Caco-2 (cell line): ENCODE measurements at regions not wholly inside any gene's neighbourhood (a gene's known extent, or its start where the extent isn't known, plus 50 kb on each side); places are given as distances from the start of the nearest gene placed in this dataset.

Experiments used
- BruUV-seq: library from RNA; stranded (reverse); fragments of 400-500 nt; replicated peaks from 2 replicates; lab custom pipeline; 2021; lab: Mats Ljungman, UMichigan
- CTCF ChIA-PET: fragments of 300-600 bp; sonication (Branson Sonifier 250); formaldehyde crosslinking; loops from one replicate; lab custom pipeline; 2022; ENCODE audit warnings: antibody characterized with exemption; lab: Charles Lee
- POLR2A ChIA-PET: fragments of 300-600 bp; sonication (Branson Sonifier 250); formaldehyde crosslinking; loops from one replicate; lab custom pipeline; 2022; ENCODE audit warnings: antibody characterized with exemption; lab: Charles Lee
- DNase-seq, 2 experiments: peaks; one replicate each; pipeline versions ENCODE4 v3.0.0 to v3.0.0-alpha.2; 2020 to 2022
- H3K27me3 ChIP-seq: replicated peaks from 2 replicates; pipeline ENCODE4 v1.6.0; 2011; ENCODE audit warnings: low read length; ENCODE audit not compliant: control insufficient read depth, insufficient read depth
- H3K36me3 ChIP-seq: 2 replicates; pipeline ENCODE4 v1.5.1; 2011; ENCODE audit warnings: low read length; ENCODE audit not compliant: control insufficient read depth, insufficient read depth
- H3K4me1 ChIP-seq: fragments of 250-450 bp; sonication (Bioruptor Pico); 2 replicates; pipeline ENCODE4 v1.5.1; 2020; ENCODE audit warnings: mild to moderate bottlenecking
- H3K4me3 ChIP-seq: 2 replicates; pipeline ENCODE4 v1.5.1; 2011; ENCODE audit warnings: low read depth, mild to moderate bottlenecking, control low read depth, low read length
- H3K9me3 ChIP-seq: fragments of 250-450 bp; sonication (Bioruptor Pico); 2 replicates; pipeline ENCODE4 v1.5.1; 2020; ENCODE audit warnings: mild to moderate bottlenecking, moderate library complexity
- H3K27ac Mint-ChIP-seq: one replicate; pipeline ENCODE4 v1.8.0; 2022; ENCODE audit warnings: mixed read lengths; ENCODE audit not compliant: unreplicated experiment
- H3K27me3 Mint-ChIP-seq: one replicate; pipeline ENCODE4 v1.8.0; 2022; ENCODE audit warnings: mixed read lengths; ENCODE audit not compliant: insufficient read depth, unreplicated experiment
- H3K36me3 Mint-ChIP-seq: one replicate; pipeline ENCODE4 v1.8.0; 2022; ENCODE audit warnings: mild to moderate bottlenecking, mixed read lengths; ENCODE audit not compliant: insufficient read depth, unreplicated experiment
- H3K4me1 Mint-ChIP-seq: one replicate; pipeline ENCODE4 v1.8.0; 2022; ENCODE audit warnings: low read depth, mixed read lengths; ENCODE audit not compliant: unreplicated experiment
- H3K4me3 Mint-ChIP-seq: one replicate; pipeline ENCODE4 v1.8.0; 2022; ENCODE audit warnings: mild to moderate bottlenecking, moderate library complexity, mixed read lengths; ENCODE audit not compliant: unreplicated experiment
- H3K9me3 Mint-ChIP-seq: one replicate; pipeline ENCODE4 v1.8.0; 2022; ENCODE audit warnings: mixed read lengths; ENCODE audit not compliant: unreplicated experiment
- intact Hi-C: fragments of 100-400 bp; cut with micrococcal nuclease; formaldehyde crosslinking; loops from one replicate; pipeline ENCODE4 v1.10.0; 2022; ENCODE audit not compliant: unreplicated experiment
- TF ChIP-seq, protein P1 (sequence below), 2 experiments: fragments of 200-600 bp in 1 of 2; IDR thresholded peaks; 1 replicate in 1 of 2; 2 replicates in 1 of 2; pipeline versions ENCODE4 v1.5.1 to v1.8.0; 2011 to 2022; ENCODE audit warnings: antibody characterized with exemption in 1 of 2, control low read depth in 1 of 2, inconsistent platforms in 1 of 2, low read depth in 1 of 2, low read length in 1 of 2, mild to moderate bottlenecking in 1 of 2, moderate library complexity in 1 of 2; ENCODE audit not compliant: insufficient read depth in 1 of 2, severe bottlenecking in 1 of 2, unreplicated experiment in 1 of 2

DNA sequence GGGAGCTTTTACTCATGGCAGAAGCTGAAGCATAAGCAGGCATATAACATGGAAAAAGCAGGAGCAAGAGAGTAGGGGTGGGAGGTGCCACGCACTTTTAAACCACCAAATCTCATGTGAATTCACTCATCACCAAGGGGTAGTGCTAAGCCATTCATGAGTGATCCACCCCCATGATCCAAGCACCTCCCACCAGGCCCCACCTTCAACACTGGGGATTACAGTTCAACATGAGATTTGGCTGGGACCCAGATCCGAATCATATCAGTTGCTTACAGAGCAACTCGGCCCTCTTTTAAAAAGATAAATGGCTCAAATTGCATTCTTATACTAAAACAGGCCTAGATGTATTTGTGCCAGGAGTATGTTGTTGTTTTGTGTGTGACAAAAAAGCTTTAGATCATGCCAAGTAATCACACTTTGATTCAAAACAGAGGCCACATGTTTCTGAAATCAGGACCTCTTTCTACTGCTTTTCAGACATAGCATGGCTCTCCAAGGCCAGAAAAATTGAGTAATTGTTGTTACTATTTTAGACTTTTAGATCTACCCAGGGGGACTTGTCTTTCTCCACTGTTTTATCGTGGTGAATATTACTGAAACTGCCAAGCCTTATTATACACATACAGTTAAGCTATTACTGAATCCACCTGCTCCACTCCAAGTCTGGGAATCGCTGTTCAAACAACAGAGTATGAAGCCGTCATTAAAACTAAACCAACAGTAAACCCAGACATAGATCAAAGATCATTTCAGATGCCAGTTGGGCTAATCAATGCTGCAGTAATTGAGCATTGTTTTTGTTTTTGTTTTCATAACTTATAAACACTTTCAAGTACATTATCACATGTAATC, 163.3 kb downstream of the KCNJ2 start:
- Histone ChIP-seq H3K4me3 (no peak overlapping the region), H3K4me1 (no peaks in the 10 kb centered on the region), H3K9me3 (no peaks in the 10 kb centered on the region; the same call in 1 of the 2 replicates), H3K36me3 (no peaks in the 10 kb centered on the region), H3K27me3 (no peaks in the 10 kb centered on the region)
- no peaks in the 10 kb centered on the region for H3K9me3 Mint-ChIP-seq
- BruUV-seq: no TSS peak
- DNase-seq: no peak
- ChIA-PET CTCF (no interaction called here), POLR2A (no interaction called here)
- intact Hi-C loops: no loop called here
- TF ChIP-seq, protein P1, sequence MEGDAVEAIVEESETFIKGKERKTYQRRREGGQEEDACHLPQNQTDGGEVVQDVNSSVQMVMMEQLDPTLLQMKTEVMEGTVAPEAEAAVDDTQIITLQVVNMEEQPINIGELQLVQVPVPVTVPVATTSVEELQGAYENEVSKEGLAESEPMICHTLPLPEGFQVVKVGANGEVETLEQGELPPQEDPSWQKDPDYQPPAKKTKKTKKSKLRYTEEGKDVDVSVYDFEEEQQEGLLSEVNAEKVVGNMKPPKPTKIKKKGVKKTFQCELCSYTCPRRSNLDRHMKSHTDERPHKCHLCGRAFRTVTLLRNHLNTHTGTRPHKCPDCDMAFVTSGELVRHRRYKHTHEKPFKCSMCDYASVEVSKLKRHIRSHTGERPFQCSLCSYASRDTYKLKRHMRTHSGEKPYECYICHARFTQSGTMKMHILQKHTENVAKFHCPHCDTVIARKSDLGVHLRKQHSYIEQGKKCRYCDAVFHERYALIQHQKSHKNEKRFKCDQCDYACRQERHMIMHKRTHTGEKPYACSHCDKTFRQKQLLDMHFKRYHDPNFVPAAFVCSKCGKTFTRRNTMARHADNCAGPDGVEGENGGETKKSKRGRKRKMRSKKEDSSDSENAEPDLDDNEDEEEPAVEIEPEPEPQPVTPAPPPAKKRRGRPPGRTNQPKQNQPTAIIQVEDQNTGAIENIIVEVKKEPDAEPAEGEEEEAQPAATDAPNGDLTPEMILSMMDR (IDR thresholded peaks at IDR 0.05; ENCODE audit: insufficient read depth in 1 of 2, low read depth in 1 of 2, low read length in 1 of 2, severe bottlenecking in 1 of 2, unreplicated experiment in 1 of 2): no peak
- H3K4me1 Mint-ChIP-seq: no peaks in the 10 kb centered on the region
- H3K27ac Mint-ChIP-seq: no peak overlapping the region
- no peaks in the 10 kb centered on the region for H3K27me3 Mint-ChIP-seq
- H3K36me3 Mint-ChIP-seq: no peaks in the 10 kb centered on the region
- H3K4me3 Mint-ChIP-seq: no peak overlapping the region

DNA sequence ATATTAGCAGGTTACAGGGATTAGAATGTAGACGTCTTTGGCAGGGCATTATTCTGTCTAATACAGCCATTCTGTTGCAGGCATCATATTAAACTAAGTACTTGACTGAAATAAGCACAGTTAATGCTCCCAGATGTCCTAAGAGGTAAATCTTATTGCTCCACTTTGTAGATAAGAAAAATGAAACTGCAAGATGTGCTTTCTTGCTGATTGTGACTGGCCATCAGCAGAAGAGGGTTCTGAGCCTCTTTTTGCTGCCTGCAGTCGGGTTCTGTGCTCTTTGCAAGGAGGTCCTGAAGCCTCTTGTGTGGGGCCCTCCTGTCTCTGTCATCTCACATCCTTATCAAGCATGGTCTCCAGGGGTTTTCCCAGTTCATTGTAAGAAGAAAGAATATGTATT, 167.1 kb downstream of the KCNJ2 start:
- Histone ChIP-seq H3K27me3 (no peaks in the 10 kb centered on the region), H3K4me3 (no peak overlapping the region), H3K36me3 (no peaks in the 10 kb centered on the region), H3K9me3 (no peaks in the 10 kb centered on the region), H3K4me1 (no peaks in the 10 kb centered on the region)
- no TSS peak for BruUV-seq
- Mint-ChIP-seq H3K27me3 (no peaks in the 10 kb centered on the region), H3K36me3 (no peaks in the 10 kb centered on the region), H3K27ac (no peak overlapping the region), H3K4me3 (no peak overlapping the region), H3K9me3 (no peaks in the 10 kb centered on the region), H3K4me1 (no peaks in the 10 kb centered on the region)
- TF ChIP-seq, protein P1 (IDR thresholded peaks at IDR 0.05; ENCODE audit: insufficient read depth in 1 of 2, low read depth in 1 of 2, low read length in 1 of 2, severe bottlenecking in 1 of 2, unreplicated experiment in 1 of 2): no peak
- intact Hi-C loops: no loop called here
- CTCF ChIA-PET: no interaction called here
- POLR2A ChIA-PET: no interaction called here
- DNase-seq: no peak

GRCh38 chr17:70338946-70339354, 169.6 kb downstream of the KCNJ2 start:
- TF ChIP-seq, protein P1 (IDR thresholded peaks at IDR 0.05; ENCODE audit: insufficient read depth in 1 of 2, low read depth in 1 of 2, low read length in 1 of 2, severe bottlenecking in 1 of 2, unreplicated experiment in 1 of 2): no peak
- BruUV-seq: no TSS peak
- no peaks in the 10 kb centered on the region for H3K27me3 Mint-ChIP-seq
- H3K27ac Mint-ChIP-seq: no peak overlapping the region
- Histone ChIP-seq H3K4me1 (0 out of 2 replicates have a peak, but pooled peaks cover 7% of the 10 kb centered on the region), H3K4me3 (no peak overlapping the region), H3K27me3 (no peaks in the 10 kb centered on the region), H3K9me3 (no peaks in the 10 kb centered on the region), H3K36me3 (no peaks in the 10 kb centered on the region)
- H3K36me3 Mint-ChIP-seq: no peaks in the 10 kb centered on the region
- H3K4me1 Mint-ChIP-seq: peaks cover 7% of the 10 kb centered on the region
- ChIA-PET POLR2A (no interaction called here), CTCF (no interaction called here)
- intact Hi-C loops: no loop called here
- DNase-seq: no peak
- no peak overlapping the region for H3K4me3 Mint-ChIP-seq
- H3K9me3 Mint-ChIP-seq: no peaks in the 10 kb centered on the region
